Stimulated activated naive CD4-positive, alpha-beta T cell (primary cell): ENCODE measurements at regions not wholly inside any gene's neighbourhood (a gene's known extent, or its start where the extent isn't known, plus 50 kb on each side); places are given as distances from the start of the nearest gene placed in this dataset.

Source experiments
- DNase-seq, 6 experiments: peaks; one replicate each; lab custom pipeline; 2025; lab: John Stamatoyannopoulos, UW

- peak in 5 of 6 experiments; percentile 17 to 78 (median 45) for DNase-seq
These were observed 109.4 kb upstream of the ATF7IP start for GRCh38 chr12:14256121-14256520.

- peak; percentile 17 to 81 (median 55) for DNase-seq
These were observed 108.8 kb upstream of the ATF7IP start for GRCh38 chr12:14256555-14257169.

- DNase-seq = no peak
These were observed 108.2 kb upstream of the ATF7IP start for GRCh38 chr12:14257303-14257733.

GRCh38 chr12:14257734-14258574 lies 107.5 kb upstream of the ATF7IP start:
- DNase-seq = peak; percentile 46 to 82 (median 76)

- no peak for DNase-seq
These were observed 106.9 kb upstream of the ATF7IP start for GRCh38 chr12:14258575-14258940.

GRCh38 chr12:14259481-14260010 lies 105.9 kb upstream of the ATF7IP start:
- DNase-seq = no peak

- no peak for DNase-seq
These were observed 105.2 kb upstream of the ATF7IP start for GRCh38 chr12:14260011-14260993.

- DNase-seq = no peak
These were observed 104.4 kb upstream of the ATF7IP start for GRCh38 chr12:14261096-14261495.

- DNase-seq = no peak
These were observed 103.6 kb upstream of the ATF7IP start for GRCh38 chr12:14261861-14262260.

- DNase-seq = no peak
These were observed 102.5 kb upstream of the ATF7IP start for GRCh38 chr12:14262771-14263511.

GRCh38 chr12:14263742-14264141 lies 101.7 kb upstream of the ATF7IP start:
- no peak for DNase-seq

- no peak for DNase-seq
These were observed 101.2 kb upstream of the ATF7IP start for GRCh38 chr12:14264316-14264715.

GRCh38 chr12:14264778-14265177 lies 100.7 kb upstream of the ATF7IP start:
- no peak for DNase-seq

GRCh38 chr12:14268120-14268515 lies 97.4 kb upstream of the ATF7IP start:
- DNase-seq = no peak

- DNase-seq = no peak
These were observed 95.1 kb upstream of the ATF7IP start for GRCh38 chr12:14270392-14270791.

GRCh38 chr12:14272956-14273912 lies 92.2 kb upstream of the ATF7IP start:
- DNase-seq = no peak

- DNase-seq = no peak
These were observed 91.6 kb upstream of the ATF7IP start for GRCh38 chr12:14273913-14274311.

- no peak for DNase-seq
These were observed 90.4 kb upstream of the ATF7IP start for GRCh38 chr12:14275111-14275510.

- DNase-seq = no peak
These were observed 89.6 kb upstream of the ATF7IP start for GRCh38 chr12:14275886-14276285.

- no peak for DNase-seq
These were observed 87.1 kb upstream of the ATF7IP start for GRCh38 chr12:14278294-14278953.
